GM18499 (cell line): ENCODE measurements at regions not wholly inside any gene's neighbourhood (a gene's known extent, or its start where the extent isn't known, plus 50 kb on each side); places are given as distances from the start of the nearest gene placed in this dataset.

Experiments
- ATAC-seq: cut with Tn5 transposase; IDR thresholded peaks from one replicate; pipeline ENCODE4 v1.9.1; 2021; ENCODE audit warnings: moderate number of reproducible peaks; ENCODE audit not compliant: insufficient read depth, unreplicated experiment

DNA sequence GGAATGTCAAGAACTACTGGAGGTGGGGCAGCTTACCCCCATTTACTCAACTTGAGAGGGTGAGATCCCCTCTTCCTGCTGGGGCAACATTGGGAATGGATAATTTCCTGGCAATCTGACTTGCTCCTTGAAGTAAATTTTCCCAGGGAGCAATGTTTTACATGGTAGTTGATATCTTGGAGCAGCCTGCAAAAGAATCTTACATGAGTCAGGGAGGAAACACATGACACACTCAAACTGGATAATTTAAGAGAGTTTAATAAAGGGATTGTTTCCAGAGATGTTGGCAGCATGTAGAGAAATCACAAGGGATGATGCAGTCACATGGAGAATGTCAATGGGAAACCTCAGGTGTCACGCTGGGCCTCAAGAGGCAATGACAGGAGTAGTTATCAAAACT, 212.5 kb downstream of the GAS1 start:
- no peak for ATAC-seq

DNA sequence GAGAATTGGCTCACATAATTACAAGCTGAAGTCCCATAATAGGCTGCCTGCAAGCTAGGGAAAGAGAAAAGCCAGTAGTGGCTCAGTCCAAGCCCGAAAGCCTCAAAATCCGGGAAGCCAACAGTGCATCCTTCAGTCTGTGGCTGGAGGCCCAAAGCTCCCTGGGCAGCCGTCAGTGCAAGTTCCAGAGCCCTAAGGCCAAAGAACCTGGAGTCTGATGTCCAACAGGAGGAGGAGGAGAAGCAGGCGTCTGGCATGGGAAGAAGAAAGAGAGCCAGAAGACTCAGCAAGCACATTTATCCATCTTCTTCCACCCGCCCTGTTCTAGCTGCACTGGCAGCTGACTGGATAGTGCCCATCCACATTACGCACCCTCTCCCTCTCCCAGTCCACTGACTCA, 213.4 kb downstream of the GAS1 start:
- no peak for ATAC-seq

DNA sequence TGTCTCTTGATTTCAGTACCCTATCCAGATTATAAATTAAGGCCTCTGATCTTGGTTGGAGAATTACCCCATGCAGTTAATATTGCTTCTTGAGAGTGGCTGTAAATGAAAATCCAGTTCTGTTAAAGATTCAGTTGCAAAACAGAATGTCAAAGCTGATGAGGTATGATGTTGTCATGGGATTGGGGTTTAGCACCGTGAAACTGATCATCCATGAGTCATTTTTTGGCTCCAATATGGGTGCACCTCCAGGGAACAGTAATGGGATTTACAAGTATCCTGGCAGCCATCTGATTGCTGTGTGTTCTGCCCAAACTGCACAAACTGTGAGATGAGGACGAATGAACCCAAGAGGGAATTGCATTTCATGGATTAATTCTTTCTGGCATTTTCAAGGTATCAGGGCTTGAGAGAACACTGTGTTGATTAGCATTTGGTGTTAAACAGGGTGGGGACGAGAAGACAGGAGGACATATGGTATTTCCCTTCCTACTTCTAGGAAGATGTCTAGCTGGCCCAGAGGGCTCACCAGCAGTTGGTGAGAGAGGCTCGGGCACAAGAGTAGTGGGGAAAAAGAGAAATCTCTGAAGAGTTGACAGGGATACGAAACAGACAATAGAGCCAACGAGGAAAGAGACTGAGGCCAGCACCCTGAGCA, 214.7 kb downstream of the GAS1 start:
- ATAC-seq, result no peak

DNA sequence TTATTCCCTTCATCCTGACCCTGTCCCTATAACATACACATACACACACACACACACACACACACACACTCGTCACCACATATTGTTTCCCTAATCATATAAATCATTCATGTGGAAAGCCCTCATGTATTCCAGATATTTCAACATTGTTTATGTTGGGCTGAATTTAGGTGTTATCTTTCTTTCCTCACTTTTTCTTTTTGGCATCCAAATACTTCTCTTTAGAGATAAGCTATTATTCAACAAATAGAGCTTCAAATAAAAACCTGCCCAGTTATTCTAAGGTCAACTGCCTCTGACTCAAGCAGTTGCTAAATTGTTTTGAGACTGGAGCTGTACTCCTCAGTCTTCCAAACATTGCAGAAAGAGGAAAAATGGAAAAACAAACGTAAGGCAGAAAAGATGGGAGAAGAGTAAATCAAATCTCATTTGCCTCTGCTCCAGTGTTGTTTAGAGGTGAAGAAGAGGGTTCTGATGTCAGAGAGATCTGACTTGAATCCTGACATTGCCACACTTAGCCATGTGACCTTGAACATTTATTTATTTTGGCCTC, 215.7 kb downstream of the GAS1 start:
- no peak for ATAC-seq

DNA sequence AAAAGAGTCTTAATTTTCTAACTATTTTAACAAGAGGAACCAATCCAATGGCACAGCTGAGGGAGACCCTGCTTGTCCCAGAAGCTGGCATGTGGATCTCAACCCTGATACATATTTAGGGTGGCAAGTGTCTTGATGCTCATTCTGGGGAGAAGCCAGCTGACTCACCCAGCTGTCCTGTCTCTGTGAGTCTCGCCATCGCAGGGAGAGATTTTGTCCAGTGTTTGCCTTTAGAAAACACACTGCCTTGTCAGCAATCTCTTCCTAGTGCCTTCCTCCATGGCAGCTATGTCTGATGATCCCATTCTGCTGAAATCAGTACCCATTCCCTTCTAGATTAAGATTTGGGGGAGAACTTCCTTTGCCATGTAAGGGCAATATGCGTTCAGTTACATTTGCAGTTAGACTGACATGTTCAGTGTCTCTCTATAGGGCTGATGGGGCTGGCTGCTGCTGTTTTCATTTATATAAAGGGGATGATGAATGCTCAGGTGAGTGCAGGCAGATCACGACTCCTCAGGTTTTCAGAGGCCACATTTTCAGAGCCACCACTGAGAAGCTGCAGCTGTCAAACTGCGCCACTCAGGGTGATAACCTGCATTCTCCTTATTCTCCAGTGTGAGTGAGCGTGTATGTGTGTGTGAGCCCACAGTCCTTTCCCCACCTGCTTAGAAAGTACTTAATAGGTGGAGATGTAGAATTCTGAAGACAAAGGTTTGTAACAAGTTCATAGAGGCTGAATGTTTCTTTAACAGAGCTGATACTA, 217.0 kb downstream of the GAS1 start:
- no peak for ATAC-seq

DNA sequence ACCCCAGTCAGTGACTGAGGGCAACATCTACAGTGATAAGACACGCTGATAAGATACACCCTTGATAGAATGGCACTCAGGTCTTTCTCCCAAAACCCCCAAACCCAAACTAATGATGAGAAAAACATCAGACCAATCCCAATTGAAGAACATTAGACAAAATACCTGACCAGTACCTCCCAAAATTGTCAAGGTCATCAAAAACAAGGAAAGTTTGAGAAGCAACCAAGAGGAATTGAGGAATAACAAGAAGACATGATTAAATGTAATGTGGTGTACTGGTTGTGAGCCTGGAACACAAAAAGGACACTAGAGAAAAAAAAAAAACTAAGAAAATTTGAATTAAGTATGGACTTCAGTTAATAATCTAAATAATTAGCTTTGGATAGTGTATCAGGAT, 222.8 kb downstream of the GAS1 start:
- ATAC-seq, result no peak

DNA sequence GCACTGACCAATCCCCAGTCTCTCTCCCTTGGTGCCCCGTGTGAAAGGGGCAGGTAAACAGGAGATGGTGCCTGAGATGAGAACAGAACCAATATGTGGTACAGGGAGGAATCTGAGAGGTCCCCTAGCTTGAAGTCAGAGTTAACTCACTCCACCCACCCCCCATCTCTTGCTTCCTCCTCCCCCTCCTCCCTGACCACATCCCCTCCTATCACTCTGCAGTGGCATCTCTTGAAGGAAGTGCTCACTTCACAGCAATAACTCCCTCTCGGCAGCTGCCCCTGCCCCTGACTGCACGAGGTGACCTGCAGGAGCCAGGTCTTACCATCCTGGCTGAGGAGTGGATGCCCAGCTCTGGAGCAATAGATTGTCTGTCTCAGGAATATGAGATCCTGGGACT, 224.0 kb downstream of the GAS1 start:
- ATAC-seq, result no peak

DNA sequence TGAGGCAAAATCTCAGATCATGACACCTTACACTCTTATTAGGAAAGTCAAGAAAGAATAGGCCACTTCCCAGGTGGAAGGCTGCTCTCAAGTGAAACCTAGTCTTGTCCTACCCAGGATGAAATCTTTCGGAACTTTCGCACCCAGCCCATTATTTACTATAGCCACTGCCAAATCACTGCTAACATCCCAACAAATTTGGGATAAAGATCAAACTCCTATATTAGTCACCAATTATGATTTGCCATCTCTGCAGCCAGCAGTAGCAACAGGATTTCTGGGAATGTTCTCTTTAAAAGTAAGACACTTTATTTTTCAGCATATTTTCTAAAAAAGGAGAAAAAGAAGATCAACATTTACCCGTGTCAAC, 224.6 kb downstream of the GAS1 start:
- ATAC-seq, result no peak

DNA sequence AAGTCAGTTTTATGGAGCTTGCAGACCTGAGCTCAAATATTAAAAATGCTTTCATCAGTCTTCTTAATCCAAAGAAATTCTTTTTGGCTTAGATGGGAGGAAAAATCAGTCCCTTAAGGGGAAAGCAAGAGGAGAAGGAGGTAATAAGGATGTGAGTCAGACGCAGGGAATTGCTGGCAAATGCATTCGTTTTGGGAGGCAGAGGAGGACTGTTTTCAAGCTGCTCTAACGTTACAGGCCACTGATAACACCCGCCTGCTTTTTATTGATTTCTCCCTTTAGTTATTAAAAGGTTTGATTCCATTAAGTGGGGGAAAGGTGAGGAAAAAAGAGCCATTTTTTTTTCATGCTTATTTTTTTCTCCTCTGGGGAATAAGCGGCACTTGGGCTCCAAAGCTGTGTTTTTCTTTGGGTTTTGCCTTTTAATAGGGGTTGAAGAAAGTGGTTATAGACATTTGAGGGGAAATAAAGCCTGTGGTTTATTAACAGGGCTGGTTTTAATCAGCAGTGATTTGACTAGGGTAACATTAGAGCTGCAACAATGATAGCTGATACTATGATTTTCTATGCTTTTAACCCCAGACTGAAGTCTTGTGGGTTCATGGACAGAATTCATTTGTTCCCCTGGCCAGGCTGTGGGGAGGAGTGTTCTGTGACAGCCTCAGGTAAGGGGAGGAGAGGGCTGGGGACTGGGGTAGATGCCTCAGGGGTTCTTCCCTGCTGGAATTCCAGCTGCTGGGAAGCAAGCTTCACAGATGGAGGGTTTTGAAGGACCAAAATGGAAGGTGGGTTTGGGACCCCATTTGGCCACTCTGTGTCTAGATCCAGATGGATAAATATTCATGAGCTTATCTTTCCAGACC, 225.2 kb downstream of the GAS1 start:
- ATAC-seq, result no peak

DNA sequence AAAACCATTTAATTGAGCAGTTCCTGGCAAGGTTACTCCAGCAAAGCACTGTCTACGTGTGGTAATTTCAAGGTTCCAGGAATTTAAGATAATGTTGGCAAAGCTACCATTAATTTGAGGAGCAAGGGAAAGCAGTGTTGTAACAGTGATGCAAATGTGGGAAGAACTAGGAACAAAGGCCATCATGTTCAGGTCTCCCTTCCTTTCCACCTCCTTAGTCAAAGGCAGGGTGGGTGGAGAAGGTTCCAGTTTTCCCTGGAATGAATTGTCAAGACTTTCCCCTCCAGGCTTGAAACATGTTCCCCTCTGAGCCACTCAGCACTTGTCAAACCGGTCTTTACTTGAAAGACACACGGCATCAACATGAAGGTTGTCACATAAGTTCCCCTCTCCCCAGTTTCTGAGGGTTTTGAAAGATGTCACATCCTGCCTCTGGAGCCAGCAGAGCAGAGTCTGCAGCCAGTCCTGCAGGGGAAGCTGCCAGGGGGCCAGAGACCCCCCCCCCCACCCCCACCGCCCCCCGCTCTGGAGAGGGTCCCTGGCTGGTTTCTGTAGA, 226.0 kb downstream of the GAS1 start:
- ATAC-seq, result no peak

DNA sequence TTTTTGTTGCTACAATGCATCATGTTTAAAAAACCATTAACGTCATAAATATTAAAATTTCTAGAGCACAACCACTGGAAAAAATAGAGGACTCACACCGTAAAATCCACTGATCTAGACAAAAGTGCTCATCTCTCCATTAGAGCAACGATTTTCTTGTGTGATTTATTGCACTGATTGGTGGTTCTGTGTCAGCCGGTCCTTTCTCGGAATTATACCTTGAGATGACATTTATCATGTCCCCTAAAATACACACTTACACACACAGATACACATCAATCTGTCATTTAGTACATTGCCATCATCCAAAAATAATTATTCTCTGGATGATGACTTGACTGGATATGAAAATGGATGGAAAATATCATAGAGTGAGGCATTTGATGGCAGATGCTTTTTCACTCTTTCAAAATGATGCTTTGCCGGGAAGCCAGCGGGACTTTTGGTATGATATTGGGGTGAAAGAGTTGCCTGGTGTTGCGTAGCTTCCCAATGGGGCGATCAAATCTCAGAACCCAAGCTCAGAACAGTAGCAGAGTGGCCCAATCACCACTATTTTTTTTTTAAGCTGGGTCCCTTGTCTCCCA, 226.6 kb downstream of the GAS1 start:
- no peak for ATAC-seq

DNA sequence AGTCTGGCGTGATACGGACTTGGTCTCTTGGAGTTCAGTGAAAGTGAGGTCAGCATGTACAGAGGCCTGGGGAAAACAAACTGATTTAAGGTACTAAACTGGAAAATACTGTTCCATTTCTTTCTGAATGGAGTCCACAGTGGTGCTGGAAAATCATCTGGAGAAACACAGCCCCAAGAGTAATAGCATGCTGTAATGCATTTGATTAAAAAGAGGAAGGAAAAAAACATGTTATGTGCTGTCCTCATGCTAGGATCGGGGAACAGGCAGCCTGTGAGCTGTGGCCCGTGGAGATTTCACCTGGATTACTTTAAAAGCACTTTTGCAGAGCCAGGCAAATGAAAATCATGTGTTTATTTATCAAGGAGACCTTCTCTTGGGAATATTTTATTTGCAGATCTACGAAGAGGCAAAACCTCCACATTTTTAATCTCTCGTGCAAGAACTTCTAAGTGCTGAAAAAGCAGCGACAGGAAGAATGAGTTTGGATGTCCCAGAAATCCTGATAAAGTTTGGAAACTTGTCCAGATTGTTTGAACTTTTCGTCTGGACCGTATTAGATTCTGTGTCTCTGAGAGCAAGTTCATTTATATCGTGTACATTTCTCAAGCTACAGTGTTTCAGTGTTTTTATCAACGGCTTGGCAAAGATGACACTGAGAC, 228.8 kb downstream of the GAS1 start:
- no peak for ATAC-seq

DNA sequence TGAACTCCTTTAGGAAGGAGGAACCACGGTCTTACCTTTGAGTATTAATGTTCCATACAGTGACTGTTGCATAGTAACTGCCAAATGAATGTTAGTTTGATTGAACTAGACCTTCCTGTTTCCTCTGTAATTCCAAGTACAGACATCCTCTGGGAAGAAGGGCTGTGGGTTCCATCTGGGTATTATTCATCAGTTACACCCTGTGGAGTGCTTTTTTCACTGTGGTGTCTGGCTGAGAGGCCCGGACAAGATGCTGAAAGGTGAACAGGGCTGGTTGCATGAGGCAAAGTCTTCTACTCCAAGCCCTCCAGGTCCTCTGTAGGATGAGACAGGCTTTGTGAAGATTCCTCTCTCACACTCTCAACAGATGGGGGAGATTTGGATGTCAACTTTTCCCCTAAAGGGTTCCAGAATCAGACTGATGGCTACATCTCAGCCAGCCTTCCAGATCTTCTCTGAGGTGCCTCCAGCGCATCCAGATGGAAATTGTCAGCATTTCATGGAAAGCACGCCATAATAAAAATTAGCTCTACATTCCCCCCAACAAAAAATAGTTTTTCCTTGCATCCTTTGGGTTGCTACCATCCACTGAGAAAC, 230.9 kb downstream of the GAS1 start:
- no peak for ATAC-seq

DNA sequence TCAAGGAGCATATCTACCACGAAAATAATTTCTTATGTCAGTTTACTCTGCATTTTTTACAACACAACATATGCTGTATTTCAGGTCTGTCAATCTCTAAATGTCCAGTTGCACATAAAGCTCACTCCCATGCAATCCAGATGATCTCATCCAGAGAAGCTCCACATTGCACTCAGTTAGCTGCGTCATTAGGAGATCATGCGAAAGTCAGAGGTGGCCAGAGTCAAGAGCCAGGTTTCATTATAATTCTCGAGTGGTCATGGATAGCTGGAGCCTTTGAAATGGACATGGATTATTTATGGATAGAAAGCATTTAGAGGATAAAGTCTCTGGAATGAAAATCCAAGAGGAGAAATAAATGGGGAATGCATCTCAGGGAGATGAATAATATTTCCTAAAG, 232.3 kb downstream of the GAS1 start:
- no peak for ATAC-seq

DNA sequence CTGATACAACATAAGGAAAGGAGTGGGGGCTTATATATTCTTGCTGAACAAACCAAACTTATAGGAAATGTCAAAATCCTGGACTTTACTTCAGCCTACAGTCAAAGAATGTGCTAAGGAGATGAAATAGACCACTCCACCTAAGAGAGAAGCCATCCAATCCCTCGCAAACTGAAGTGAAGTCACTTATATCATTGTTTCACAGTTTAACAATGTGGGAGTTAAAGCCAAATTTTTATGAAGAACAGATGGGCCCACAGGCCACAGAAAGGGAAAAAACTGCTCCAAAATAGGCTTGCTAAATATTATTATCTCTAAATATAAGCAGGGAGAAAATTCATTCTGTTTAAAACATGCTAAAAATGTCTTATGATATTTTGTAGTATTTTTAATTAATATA, 233.3 kb downstream of the GAS1 start:
- ATAC-seq, result no peak

DNA sequence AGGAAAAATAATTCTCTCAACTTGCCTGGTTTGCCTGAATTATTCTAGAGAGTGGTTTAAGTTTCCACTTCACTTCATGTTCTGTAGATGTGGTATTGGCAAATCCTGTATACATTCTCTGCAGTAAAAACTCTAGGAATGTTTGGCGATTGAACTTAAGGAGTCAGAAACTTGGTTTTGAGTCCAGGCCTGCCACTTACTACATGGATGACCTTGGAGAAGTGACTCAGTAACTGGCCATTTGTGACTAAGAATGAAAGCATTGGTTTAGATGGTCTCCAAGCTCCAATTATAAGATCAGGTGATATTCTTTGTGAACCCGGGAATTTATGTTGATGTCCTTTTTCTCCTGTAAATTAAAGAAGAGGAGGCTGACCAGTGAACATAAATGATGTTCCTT, 233.8 kb downstream of the GAS1 start:
- ATAC-seq, result no peak

DNA sequence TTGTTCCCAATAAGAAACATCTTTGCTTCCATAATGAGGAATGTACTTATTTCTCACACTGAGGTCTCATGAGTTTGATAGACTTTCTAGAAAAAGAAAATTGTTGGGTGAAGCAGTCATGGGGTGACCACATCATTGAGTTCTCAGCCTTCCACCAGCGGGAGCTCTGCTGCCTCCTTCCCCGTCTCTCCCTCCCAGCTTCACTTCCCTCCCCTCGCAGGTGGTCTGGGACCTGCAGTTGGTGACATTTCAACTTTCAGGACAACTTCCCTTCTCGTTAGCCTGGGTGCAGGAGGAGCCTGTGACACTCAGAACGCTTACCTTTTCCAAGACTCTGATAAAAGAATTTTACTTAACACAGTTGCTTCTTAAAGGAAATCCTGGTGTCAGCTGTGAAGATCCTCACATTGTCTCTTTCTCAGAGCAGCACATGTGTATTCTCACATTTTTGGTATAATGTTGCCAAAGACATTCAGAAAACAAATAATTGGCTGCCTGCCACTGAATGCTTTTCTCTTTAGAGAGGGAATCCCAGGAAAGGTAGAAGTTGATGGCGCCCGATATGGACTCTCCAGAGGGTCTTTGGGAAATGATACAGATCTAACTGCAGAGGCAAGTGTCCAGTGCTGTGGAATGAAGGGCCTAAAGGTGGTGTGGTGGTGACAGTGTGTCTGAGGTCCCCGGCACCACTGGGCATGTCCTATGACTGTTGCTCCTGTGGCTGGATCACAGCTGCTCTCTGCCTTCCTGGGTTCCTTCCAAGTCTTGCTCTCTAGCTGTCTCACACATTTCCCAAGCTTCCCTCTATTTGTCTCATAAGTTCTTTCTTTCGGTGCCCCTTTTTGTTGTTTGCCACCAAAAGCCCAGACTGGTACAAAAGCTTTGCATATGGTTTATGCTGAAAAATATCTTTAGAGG, 238.1 kb downstream of the GAS1 start:
- no peak for ATAC-seq

DNA sequence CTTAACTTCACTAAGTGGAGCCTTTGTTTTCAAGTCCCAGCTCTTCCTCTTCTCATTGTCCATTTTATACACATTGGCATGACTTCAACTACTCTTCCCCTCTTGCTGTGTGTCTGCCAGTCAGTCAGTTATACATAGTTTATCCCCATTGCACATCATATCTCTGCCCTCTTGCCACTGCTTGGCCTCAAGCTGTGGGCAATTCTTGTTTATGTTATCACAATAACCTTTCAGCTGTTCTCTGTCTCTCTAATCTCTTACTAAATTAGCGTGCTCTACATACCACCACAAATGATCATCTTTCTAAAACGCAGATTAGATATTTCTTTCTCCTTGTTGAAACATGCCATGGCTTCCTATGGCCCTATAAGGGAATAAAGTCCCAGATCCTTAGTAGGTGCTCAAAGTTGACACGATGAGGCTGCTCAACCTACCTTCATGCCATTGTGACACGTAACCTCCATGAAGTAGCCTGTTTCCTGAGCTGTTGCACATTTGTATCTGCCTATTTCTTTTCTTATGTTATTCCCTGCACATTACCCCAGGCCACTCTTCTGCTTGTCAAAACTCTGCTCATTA, 239.3 kb downstream of the GAS1 start:
- ATAC-seq, result no peak
